ENCODE measurements at regions not wholly inside any gene's neighbourhood (a gene's known extent, or its start where the extent isn't known, plus 50 kb on each side); places are given as distances from the start of the nearest gene placed in this dataset.
"Not testable (repeated sequence)": the region's sequence is repeated elsewhere in the genome, so short reads cannot be mapped to it uniquely, and the experiment has no call there.

DNA sequence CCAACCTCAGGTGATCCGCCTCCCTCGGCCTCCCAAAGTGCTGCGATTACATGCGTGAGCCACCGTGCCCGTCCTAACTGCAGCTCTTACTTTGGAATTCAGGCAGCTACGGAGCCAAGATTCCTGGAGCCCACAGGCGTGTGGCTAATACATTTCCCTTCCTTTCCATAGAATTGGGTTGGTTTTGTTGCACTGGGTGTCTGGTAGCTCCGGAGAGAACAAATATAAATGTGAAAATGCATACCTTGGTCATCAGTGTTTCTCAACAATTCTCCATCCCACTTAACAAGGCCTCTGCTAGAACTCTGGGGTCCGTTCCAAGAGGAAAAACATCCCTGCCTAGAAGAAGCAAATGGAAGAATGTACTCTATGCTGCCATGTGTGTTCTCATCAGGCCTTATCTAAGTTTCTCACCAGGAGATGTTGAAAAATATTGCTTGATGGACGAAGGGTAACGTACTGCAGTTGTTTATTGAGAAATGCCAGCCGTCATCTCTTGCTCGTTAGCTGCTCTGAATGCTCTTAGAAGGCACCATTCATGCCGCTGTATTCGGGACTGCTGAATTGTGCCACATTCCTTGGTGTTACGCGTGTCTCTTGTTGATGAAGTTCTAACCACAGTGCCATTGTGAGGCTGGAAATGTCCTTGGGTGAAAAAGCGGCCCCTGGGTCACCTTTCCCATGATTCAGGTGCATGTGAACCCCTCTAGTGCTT lies 50.5 kb upstream of the CD99 start:
- Histone ChIP-seq H3K9me3 (no peaks in the 10 kb centered on the region), H3K4me3 (ENCODE audit: low read depth, low read length) (no peak overlapping the region), H3K36me3 (no peaks in the 10 kb centered on the region), H3K27me3 (no peaks in the 10 kb centered on the region), H3K4me1 (no peaks in the 10 kb centered on the region)
- TF ChIP-seq, protein P1, sequence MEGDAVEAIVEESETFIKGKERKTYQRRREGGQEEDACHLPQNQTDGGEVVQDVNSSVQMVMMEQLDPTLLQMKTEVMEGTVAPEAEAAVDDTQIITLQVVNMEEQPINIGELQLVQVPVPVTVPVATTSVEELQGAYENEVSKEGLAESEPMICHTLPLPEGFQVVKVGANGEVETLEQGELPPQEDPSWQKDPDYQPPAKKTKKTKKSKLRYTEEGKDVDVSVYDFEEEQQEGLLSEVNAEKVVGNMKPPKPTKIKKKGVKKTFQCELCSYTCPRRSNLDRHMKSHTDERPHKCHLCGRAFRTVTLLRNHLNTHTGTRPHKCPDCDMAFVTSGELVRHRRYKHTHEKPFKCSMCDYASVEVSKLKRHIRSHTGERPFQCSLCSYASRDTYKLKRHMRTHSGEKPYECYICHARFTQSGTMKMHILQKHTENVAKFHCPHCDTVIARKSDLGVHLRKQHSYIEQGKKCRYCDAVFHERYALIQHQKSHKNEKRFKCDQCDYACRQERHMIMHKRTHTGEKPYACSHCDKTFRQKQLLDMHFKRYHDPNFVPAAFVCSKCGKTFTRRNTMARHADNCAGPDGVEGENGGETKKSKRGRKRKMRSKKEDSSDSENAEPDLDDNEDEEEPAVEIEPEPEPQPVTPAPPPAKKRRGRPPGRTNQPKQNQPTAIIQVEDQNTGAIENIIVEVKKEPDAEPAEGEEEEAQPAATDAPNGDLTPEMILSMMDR (IDR thresholded peaks at IDR 0.05; ENCODE audit: low read depth, low read length) = no peak
- no peak for DNase-seq

DNA sequence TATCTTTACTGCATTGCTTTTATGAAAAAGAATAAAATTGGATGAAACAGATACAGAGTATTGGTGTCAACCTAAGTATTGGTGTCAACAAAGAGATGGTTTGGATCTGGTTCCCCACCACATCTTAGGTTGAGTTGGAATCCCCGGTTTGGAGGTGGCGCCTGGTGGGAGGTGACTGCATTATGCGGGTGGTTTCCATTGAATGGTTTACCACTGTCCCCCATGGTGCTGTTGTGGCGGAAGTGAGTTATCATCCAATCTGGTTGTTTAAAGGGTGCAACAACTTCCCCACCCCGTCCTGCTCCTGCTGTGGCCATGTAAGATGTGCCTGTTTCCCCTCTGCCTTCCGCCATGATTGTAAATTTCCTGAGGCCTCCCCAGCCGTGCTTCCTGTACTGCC lies 52.8 kb upstream of the CD99 start:
- Histone ChIP-seq H3K4me3 (ENCODE audit: low read depth, low read length) (no peak overlapping the region), H3K36me3 (no peaks in the 10 kb centered on the region), H3K9me3 (no peaks in the 10 kb centered on the region), H3K27me3 (no peaks in the 10 kb centered on the region), H3K4me1 (no peaks in the 10 kb centered on the region)
- TF ChIP-seq, protein P1 (IDR thresholded peaks at IDR 0.05; ENCODE audit: low read depth, low read length) = no peak
- no peak for DNase-seq

DNA sequence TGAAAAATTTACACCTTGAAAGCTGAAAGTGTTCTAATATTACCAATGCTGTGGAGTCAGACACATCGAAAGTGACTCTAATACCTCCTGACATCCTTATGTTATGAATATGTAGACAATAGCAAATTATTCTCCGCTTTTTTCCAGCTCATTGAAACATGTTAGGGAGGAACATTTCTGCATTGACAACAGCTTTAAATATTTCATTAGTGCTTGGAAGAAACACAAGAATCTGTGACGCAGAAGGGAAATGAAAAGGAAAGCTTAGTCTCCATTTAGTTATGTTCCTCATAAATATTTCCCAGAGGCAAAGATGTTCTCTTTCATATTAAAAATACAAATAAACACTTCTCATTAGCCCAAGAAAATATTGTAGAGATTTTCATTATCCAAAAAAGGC lies 55.8 kb upstream of the CD99 start:
- Histone ChIP-seq H3K4me1 (no peaks in the 10 kb centered on the region), H3K9me3 (no peaks in the 10 kb centered on the region), H3K36me3 (no peaks in the 10 kb centered on the region), H3K27me3 (no peaks in the 10 kb centered on the region), H3K4me3 (ENCODE audit: low read depth, low read length) (no peak overlapping the region)
- DNase-seq = no peak
- TF ChIP-seq, protein P1 (IDR thresholded peaks at IDR 0.05; ENCODE audit: low read depth, low read length) = no peak

DNA sequence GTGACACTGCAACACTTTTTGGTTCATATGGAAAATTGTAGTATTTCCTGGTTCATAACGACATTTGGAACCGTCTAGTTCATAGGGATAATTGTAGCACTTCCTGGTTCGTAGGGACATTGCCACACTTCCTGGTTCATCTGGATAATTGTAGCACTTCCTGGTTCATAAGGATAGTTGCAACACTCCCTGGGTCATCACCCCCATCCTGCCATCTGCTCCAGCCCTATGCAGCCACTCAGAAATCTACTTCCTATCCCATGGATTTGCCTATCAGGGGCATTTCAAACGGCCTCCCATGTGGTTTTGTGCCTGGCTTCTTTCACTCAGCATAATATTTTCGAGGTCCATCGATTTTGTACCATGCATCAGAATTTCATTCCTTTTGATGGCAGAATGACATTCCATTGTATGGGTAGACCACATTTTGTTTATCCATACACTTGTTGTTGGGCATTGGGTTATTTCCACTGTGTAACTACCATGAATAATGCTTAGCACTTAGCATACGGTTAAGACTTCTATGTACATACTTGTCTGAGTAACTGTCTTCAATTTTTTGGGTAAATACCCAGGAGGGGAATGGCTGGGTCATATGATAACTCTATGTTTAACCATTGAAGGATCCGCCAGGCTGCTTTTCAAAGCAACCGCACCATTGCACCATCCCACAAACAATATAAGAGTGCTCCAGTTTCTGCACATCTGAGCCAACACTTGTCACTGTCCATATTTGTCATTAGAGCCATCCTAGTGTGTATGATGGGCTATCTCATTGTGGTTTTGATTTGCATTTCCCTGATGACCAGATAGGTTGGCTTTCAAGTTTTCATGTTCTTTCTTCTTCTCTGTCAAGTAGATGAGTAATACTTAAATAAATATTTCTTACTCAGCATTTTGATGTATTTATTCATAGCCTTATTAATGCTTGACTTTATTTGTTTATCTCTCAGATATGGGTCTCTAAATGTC lies 58.3 kb upstream of the CD99 start:
- H3K9me3 ChIP-seq = no peaks in the 10 kb centered on the region
- no peak overlapping the region for H3K4me3 ChIP-seq (ENCODE audit: low read depth, low read length)
- DNase-seq = no peak
- no peaks in the 10 kb centered on the region for H3K36me3 ChIP-seq
- TF ChIP-seq, protein P1 (IDR thresholded peaks at IDR 0.05; ENCODE audit: low read depth, low read length) = no peak
- no peaks in the 10 kb centered on the region for H3K4me1 ChIP-seq
- no peaks in the 10 kb centered on the region for H3K27me3 ChIP-seq

DNA sequence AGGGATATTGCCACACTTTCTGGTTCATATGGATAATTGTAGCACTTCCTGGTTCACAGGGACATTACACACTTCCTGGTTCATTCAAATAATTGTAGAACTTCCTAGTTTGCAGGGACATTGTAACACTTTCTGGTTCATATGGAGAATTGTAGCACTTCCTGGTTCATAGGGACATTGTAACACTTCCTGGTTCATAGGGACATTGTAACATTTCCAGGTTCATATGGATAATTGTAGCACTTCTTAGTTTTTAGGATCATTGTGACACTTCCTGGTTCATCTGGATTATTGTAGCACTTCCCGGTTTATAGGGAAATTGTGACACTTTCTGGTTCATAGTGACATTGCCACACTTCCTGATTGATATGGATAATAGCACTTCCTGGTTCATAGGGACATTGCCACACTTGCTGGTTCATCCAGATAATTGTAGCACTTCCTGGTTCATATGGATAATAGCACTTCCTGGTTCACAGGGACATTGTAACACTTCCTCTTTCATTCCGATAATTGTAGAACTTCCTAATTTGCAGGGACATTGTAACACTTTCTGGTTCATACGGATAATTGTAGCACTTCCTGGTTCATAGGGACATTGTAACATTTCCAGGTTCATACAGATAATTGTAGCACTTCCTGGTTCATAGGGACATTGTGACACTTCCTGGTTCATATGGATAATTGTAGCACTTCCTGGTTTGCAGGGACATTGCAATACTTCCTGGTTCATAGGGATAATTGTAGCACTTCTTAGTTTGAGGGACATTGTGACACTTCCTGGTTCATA lies 59.2 kb upstream of the CD99 start:
- TF ChIP-seq, protein P1 (IDR thresholded peaks at IDR 0.05; ENCODE audit: low read depth, low read length) = no peak
- Histone ChIP-seq H3K9me3 (no peaks in the 10 kb centered on the region), H3K27me3 (no peaks in the 10 kb centered on the region), H3K36me3 (no peaks in the 10 kb centered on the region), H3K4me1 (no peaks in the 10 kb centered on the region), H3K4me3 (ENCODE audit: low read depth, low read length) (no peak overlapping the region)
- no peak for DNase-seq

DNA sequence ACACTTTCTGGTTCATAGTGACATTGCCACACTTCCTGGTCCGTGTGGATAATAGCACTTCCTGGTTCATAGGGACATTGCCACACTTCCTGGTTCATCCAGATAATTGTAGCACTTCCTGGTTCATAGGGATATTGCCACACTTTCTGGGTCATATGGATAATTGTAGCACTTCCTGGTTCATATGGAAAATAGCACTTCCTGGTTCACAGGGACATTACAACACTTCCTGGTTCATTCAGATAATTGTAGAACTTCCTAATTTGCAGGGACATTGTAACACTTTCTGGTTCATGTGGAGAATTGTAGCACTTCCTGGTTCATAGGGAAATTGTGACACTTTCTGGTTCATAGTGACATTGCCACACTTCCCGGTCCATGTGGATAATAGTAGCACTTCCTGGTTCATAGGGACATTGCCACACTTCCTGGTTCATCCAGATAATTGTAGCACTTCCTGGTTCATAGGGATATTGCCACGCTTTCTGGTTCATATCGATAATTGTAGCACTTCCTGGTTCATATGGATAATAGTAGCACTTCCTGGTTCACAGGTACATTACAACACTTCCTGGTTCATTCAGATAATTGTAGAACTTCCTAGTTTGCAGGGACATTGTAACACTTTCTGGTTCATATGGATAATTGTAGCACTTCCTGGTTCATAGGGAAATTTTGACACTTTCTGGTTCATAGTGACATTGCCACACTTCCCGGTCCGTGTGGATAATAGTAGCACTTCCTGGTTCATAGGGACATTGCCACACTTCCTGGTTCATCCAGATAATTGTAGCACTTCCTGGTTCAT lies 60.0 kb upstream of the CD99 start:
- not testable (repeated sequence) for H3K4me3 ChIP-seq (ENCODE audit: low read depth, low read length); H3K36me3 ChIP-seq; H3K4me1 ChIP-seq; DNase-seq; H3K9me3 ChIP-seq; H3K27me3 ChIP-seq

DNA sequence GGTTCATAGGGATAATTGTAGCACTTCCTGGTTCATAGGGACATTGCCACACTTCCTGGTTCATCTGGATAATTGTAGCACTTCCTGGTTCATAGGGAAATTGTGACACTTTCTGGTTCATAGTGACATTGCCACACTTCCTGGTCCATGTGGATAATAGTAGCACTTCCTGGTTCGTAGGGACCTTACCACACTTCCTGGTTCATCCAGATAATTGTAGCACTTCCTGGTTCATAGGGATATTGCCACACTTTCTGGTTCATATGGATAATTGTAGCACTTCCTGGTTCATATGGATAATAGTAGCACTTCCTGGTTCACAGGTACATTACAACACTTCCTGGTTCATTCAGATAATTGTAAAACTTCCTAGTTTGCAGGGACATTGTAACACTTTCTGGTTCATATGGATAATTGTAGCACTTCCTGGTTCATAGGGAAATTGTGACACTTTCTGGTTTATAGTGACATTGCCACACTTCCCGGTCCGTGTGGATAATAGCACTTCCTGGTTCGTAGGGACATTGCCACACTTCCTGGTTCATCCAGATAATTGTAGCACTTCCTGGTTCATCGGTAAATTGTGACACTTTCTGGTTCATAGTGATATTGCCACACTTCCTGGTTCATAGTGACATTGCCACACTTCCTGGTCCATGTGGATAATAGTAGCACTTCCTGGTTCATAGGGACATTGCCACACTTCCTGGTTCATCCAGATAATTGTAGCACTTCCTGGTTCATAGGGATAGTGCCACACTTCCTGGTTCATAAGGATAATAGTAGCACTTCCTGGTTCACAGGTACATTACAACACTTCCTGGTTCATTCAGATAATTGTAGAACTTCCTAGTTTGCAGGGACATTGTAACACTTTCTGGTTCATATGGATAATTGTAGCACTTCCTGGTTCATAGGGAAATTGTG lies 60.8 kb upstream of the CD99 start:
- not testable (repeated sequence) for H3K36me3 ChIP-seq; DNase-seq; H3K4me3 ChIP-seq (ENCODE audit: low read depth, low read length)

More for the DNA sequence above, 60.8 kb upstream of the CD99 start:
- H3K9me3 ChIP-seq, H3K27me3 ChIP-seq, H3K4me1 ChIP-seq: not testable (repeated sequence)

All from BE2C (cell line).